ENCODE measurements at regions not wholly inside any gene's neighbourhood (a gene's known extent, or its start where the extent isn't known, plus 50 kb on each side); places are given as distances from the start of the nearest gene placed in this dataset.

GRCh38 chr11:41675205-41675604, 215.8 kb upstream of the LRRC4C start:
- Histone ChIP-seq H3K27me3 (ENCODE audit: insufficient read depth, poor library complexity, severe bottlenecking) (no peaks in the 10 kb centered on the region), H3K27ac (replicated peaks) (no peak overlapping the region), H3K4me3 (replicated peaks; ENCODE audit: insufficient read depth, low read length) (no peak overlapping the region)
- no peak for TF ChIP-seq SPI1 (IDR thresholded peaks at IDR 0.05; ENCODE audit: borderline replicate concordance, low read depth)
- TF ChIP-seq REST (IDR thresholded peaks at IDR 0.05; ENCODE audit: insufficient replicate concordance, low read depth), result no peak
- no peak for TF ChIP-seq GABPA (IDR thresholded peaks at IDR 0.05; ENCODE audit: low read depth)
- TF ChIP-seq CTCF (IDR thresholded peaks at IDR 0.05; ENCODE audit: insufficient read depth, low read length), result no peak
- TF ChIP-seq POLR2AphosphoS5 (IDR thresholded peaks at IDR 0.05; ENCODE audit: low read depth), result no peak
- no peak for DNase-seq (ENCODE audit: low read depth in 1 of 2, low spot score in 1 of 2)

GRCh38 chr11:41713030-41713429, 253.6 kb upstream of the LRRC4C start:
- Histone ChIP-seq H3K4me3 (replicated peaks; ENCODE audit: insufficient read depth, low read length) (no peak overlapping the region), H3K27ac (replicated peaks) (no peak overlapping the region), H3K27me3 (ENCODE audit: insufficient read depth, poor library complexity, severe bottlenecking) (no peaks in the 10 kb centered on the region)
- TF ChIP-seq SPI1 (IDR thresholded peaks at IDR 0.05; ENCODE audit: borderline replicate concordance, low read depth) (no peak), GABPA (IDR thresholded peaks at IDR 0.05; ENCODE audit: low read depth) (no peak), REST (IDR thresholded peaks at IDR 0.05; ENCODE audit: insufficient replicate concordance, low read depth) (no peak), CTCF (IDR thresholded peaks at IDR 0.05; ENCODE audit: insufficient read depth, low read length) (no peak), POLR2AphosphoS5 (IDR thresholded peaks at IDR 0.05; ENCODE audit: low read depth) (no peak)
- DNase-seq (ENCODE audit: low read depth in 1 of 2, low spot score in 1 of 2), result no peak

GRCh38 chr11:41714101-41714500, 254.6 kb upstream of the LRRC4C start:
- no peak for DNase-seq (ENCODE audit: low read depth in 1 of 2, low spot score in 1 of 2)
- Histone ChIP-seq H3K27me3 (ENCODE audit: insufficient read depth, poor library complexity, severe bottlenecking) (no peaks in the 10 kb centered on the region), H3K27ac (replicated peaks) (no peak overlapping the region), H3K4me3 (replicated peaks; ENCODE audit: insufficient read depth, low read length) (no peak overlapping the region)
- TF ChIP-seq SPI1 (IDR thresholded peaks at IDR 0.05; ENCODE audit: borderline replicate concordance, low read depth) (no peak), REST (IDR thresholded peaks at IDR 0.05; ENCODE audit: insufficient replicate concordance, low read depth) (no peak), CTCF (IDR thresholded peaks at IDR 0.05; ENCODE audit: insufficient read depth, low read length) (no peak), GABPA (IDR thresholded peaks at IDR 0.05; ENCODE audit: low read depth) (no peak), POLR2AphosphoS5 (IDR thresholded peaks at IDR 0.05; ENCODE audit: low read depth) (no peak)
